Suprapubic skin (tissue), 3 donors: ENCODE measurements at regions not wholly inside any gene's neighbourhood (a gene's known extent, or its start where the extent isn't known, plus 50 kb on each side); places are given as distances from the start of the nearest gene placed in this dataset.

ENCODE experiments used
- CTCF ChIP-seq, 2 donors: fragments of 200-600 bp in 1 of 2; fragments of 450-650 bp in 1 of 2; sonication (generic) in 1 of 2; IDR thresholded peaks; one replicate each; pipeline ENCODE4 v1.5.1; 2016 to 2019; ENCODE audit warnings: antibody characterized with exemption in 2 of 2, mild to moderate bottlenecking in 1 of 2, moderate library complexity in 1 of 2
- EP300 ChIP-seq: sonication (generic); formaldehyde crosslinking; IDR thresholded peaks from one replicate; pipeline ENCODE4 v1.6.1; 2017; ENCODE audit warnings: antibody characterized with exemption
- POLR2A ChIP-seq, 2 donors: fragments of 450-650 bp; IDR thresholded peaks; one replicate each; pipeline ENCODE4 v1.6.1; 2017; ENCODE audit warnings: antibody characterized with exemption in 2 of 2, mild to moderate bottlenecking in 2 of 2, moderate library complexity in 2 of 2

- no peak for TF ChIP-seq CTCF (IDR thresholded peaks at IDR 0.05)
- no peak for TF ChIP-seq POLR2A (IDR thresholded peaks at IDR 0.05)
- TF ChIP-seq EP300, result no peak
Observed at GRCh38 chr13:112133499-112134390, 66.8 kb downstream of the SOX1 start.
